Fibroblast of skin of left biceps (primary cell): ENCODE measurements at regions not wholly inside any gene's neighbourhood (a gene's known extent, or its start where the extent isn't known, plus 50 kb on each side); places are given as distances from the start of the nearest gene placed in this dataset.
"Not testable (repeated sequence)": the region's sequence is repeated elsewhere in the genome, so short reads cannot be mapped to it uniquely, and the experiment has no call there.

ENCODE experiments used
- DNase-seq, 2 experiments: peaks; one replicate each; pipeline ENCODE4 v3.0.0-alpha.2; 2013; ENCODE audit warnings: low read depth in 2 of 2

DNA sequence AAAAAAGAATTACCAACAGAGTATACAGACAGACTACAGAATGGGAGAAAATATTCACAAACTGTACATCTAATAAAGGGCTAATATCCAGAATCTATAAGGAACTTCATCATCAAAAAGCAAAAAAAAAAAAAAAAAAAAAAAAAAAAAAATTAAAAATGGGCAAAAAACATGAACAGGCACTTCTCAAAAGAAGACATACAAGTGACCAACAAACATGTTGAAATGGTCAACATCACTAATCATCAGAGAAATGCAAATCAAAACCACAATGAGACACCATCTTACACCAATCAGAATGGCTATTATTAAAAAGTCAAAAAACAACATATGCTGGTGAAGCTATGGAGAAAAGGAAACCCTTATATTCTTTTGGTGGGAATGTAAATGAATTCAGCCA lies 952.8 kb downstream of the LRRIQ3 start:
- not testable (repeated sequence) for DNase-seq

DNA sequence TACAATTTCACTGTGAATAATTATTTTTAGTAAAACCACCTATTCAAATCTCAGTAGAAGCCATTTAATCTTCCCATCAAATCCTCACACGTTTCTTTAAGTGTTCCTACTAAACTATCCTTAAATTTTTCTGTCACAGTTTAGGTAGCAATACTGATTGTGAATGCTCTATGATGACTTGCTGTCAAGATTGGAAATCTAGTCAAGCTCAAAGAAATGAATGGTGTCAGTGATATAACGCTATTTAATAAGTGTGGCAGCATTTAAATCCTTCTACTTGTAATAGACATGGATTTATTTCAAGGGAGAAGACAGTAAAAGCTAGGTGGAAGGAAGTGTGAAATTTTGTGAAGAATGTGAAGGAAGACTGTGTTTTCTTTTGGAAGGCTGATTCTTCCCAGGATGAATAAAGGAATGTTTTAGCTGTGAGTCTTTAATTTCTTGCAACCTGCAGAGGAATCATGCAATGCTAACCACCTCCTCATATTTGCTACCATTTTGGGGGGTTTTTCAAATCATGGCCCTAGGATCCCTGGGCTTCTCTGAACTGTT lies 936.7 kb upstream of the NEGR1 start:
- no peak for DNase-seq

DNA sequence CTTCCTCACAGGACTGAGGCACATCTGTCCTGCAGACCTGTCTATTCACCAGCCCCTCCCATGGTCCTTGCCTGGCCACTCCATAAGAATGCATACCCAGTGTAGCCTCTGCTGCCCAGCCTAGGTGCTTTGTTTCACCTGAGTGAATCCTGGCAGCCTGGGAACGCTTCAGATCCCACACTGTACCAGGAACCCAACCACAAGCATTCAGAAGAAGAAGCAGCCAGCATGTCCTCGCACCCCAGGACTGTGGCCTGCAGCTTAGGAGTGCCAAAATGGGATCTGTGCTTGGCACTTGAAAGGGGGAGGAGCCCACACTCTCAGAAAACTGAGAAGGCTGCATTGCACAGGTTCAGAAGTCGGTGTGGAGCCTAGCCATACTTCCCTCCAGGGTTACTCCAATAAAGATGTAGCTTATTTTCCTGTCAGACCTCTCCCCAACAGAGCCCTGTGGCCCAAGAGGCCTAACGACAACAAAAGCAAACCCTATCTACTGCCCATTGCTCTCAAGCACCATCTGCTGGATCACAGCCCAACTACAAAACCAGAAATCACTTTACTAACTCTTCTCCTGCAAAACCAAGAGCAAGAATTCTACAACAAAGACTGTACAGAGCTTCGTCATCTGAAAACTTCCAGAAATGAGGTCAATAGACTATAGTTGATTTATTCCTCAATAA lies 923.1 kb upstream of the NEGR1 start:
- DNase-seq: no peak

DNA sequence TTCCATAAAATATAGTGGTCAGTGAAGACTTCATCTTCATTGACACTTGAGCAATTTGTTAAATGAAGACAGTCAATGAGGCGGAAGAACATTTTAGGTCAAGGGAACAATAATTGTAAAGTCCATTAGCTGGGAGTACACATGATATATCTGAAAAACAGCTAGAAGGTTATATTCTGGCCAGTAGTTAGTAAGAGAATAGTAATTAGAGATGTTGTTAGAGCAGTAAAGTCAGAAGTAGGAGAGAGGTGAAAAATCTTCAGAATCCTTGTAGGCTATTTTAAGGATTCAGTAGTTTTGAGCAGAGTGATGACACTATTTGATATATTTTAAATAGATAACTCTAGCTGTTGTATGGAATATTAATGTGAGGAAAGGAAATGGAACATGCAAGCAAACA lies 915.6 kb upstream of the NEGR1 start:
- DNase-seq: no peak

DNA sequence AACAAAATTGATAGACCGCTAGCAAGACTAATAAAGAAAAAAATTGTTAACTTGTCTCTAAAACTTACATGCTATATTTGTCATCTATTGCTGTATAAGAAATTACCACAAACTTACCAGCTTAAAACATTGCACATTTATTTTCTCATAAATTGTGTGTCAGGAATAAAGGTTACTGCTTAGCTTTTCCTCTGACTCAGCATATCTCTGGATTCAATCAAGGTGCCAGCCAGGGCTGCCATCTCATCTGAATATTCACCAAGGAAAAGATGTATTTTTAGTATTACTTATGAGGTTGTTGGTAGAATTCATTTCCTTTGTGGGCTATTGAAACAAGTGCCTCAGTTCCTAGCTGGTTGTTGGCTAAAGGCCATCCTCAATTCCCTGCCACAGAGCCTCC lies 912.6 kb upstream of the NEGR1 start:
- no peak for DNase-seq

DNA sequence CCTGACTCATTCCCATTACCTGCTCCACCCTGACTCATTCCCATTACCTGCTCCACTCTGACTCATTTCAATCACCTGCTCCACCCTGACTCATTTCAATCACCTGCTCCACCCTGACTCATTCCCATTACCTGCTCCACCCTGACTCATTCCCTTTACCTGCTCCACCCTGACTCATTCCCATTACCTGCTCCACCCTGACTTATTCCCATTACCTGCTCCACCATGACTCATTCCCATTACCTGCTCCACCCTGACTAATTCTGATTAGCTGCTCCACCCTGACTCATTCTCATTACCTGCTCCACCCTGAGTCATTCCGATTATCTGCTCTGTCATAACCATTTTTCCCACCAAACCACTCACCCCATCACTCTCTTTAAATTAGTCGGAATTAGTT lies 901.2 kb upstream of the NEGR1 start:
- not testable (repeated sequence) for DNase-seq

DNA sequence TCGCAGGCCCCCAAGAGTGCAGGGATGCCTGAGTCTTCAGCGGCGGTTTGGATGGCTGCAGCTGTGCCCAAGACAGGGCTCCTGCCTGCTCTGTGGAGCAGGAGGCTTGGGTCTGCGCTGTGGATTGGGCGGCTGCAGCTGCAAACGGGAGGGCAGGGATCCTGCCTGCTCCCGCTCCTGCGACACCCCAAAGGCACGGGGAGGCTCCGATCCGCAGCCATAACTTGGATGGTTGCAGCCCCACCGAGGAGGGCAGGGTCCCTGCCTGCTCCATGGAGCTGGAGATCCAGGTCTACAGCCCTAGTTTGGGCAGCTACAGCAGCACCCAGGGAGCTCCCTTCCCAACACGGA lies 898.8 kb upstream of the NEGR1 start:
- no peak for DNase-seq

DNA sequence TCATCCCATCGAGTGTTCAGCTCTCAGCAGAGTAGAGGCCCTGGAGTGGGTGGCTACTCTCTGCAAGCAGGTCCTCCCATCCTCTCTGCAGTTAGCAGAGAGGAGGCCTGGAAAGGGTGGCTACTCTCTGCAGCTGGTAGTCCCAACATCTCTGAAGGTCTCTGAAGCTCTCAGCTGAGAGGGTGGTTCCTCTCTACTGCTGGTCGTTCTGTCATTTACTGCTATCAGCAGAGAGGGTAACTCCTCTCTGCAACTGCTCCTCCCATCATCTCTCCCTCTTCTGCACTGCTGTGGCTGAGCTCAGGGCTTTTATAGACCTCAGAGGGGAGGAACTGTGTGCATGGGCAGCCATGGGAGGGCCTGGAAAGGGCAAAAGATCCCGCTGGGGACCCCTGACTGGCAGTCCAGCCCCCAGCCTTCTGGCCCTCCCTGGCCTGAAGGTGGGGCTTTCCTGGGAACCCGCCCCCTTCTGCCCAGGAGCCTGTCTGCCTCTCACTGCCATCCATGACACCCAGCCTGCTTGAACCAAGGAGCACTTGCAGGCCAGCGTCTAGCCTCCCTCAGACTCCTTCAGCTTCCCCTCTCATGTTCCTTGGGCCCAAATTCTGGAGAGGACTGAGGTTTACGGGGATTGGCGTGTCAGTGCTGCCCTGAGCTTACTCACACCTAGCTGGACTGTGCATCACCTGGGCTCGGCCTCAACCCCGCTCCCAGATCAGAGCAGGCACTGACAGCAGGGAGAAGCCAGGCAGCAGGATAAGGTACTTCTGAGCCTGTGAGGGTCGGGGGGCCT lies 898.3 kb upstream of the NEGR1 start:
- no peak for DNase-seq

DNA sequence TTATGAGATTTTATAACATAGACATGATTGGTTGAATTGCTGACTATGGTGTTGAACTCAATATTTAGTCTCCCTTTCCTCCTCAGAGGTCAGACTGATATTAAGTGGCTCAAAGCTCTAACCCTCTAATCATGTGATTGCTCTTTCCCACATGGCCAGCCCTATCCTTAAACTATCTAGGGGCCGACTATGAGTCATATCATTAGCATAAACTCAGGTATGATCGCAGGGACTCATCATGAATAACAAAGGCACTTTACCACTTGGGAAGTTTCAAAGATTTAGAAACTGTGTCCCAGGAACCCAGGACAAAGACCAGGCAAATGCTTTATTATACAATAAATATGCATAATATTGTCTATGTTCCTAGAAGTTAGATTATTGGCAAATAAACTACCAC lies 894.6 kb upstream of the NEGR1 start:
- no peak for DNase-seq

DNA sequence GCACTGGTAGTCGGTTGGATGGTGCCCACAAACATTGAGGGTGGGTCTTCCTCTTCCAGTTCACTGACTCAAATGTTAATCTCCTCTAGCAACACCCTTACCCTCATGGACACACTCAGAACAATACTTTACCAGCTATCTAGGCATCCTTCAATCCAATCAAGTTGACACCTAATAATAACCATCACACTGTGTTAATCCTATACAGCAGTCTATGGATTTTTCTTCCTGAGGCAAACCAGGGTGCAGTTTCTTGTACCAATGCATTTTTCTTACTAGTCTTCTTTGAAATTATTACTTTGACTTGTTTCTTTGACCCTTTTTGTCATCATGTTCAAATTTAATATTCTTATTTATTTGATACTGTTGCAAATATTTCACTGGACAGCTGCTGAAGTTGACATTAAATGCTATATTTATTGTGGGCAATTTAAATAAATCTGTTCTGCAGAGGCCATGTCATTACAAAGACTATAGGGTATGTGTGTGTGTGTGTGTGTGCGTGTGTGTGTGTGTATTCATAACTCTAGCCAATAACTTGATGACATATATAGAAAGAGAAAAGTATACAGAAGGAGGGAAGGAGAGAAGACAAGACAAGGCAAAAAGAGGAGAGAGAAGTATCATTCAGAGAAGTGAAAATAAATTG lies 884.8 kb upstream of the NEGR1 start:
- no peak for DNase-seq

DNA sequence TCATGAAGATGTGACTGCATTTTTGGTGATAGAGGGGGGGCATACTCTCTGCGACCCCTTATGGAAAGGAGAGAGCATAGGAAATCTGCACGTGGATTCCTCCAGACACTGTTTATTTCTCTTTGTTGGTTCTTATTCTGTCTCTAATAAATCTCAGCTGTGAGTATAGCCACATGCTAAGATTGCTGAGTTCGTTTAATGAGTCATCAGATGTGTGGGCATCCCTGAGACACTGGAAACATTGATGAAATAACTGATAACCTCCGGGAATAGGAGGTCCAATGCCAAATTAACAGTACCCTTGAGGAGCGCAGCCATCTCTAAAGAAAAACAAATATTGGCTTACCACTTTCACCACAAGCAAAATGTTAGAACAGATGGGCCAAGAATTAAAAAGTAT lies 880.2 kb upstream of the NEGR1 start:
- no peak for DNase-seq

DNA sequence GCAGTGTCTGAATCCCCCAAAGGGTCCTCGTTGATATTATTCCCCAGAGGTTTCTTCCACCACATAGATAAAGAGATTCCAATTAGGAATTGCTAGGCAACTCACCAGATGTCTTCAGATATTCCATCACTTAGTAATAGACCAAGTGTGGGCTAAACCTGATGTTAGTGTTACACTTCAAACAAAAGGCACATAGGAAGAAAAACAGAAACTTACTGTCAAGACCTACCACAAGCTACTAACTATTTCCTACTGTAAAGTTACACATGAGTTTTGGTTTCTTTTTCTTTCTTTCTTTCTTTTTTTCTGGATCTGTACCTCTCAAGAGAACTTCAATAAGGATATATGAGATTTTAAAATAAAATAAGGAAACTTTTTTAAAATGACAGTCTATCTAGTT lies 879.1 kb upstream of the NEGR1 start:
- DNase-seq: no peak

DNA sequence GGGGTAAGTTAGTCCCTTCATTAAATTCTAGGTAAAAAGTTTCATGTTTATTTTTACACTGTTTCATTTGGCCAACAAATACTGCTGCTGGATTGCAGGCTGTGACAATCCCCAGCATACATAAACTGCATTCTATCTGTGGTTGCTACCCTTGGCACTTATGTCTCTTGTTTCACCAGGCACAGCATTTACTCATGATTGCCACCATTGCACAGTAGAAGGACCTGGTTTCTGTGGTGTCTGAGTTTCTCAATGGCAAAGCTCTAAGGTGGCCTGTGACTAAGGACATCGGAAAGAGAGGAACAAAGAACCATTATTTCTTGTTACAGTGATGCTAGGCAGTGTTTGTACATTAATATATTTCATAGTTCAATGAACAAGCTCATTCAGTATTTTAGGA lies 878.4 kb upstream of the NEGR1 start:
- no peak for DNase-seq

DNA sequence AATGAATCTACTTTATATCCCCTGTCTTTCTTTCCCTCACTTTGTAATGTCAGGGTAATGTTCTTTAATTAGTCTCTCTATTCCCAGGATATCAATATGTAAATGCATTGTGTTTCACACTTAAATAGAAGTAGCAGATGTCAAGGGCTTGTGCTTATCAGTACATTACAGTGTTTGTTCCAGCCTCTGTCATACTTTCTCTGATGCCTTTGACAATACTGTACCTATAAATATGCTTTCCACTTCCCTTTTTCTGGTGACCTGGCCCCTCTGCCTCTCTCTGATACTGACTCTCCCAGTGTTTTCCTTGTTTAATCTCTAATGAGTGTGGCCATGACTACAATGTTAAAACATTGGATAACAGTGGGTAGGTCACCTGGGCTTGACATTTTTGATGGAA lies 862.0 kb upstream of the NEGR1 start:
- no peak for DNase-seq

DNA sequence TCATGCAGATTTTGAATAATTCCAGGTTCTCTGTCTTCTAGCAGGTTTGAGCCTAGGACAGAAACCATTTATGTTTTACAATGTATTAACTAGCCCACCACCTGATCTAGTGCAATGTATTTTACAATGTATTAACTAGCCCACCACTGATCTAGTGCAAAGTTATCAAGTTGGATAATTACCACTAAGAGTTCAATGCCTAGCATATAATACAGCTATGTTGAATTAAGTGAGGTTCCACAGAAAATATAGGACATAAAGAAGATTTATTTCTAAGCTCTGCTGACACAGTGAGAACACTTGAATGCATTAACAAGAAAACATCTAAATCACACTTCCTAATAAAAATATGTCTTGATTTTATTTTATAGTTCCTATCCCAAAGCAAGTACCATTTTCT lies 854.6 kb upstream of the NEGR1 start:
- no peak for DNase-seq

DNA sequence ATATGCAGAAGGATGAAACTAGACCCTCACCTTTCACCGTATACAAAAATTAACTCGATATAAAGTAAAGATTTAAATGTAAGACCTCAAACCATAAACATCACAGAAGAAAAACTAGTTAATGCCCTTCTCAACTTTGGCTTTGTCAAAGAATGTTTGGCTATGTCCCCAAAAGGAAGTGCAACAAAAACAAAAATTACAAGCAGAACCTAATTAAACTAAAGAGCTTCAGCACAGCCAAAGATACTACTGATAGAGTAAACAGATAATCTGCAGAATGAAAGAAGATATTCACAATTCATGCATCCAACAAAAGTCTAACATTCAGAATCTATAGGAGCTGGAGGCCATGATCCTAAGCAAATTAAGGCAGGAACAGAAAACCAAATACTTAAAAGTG lies 824.6 kb upstream of the NEGR1 start:
- no peak for DNase-seq

DNA sequence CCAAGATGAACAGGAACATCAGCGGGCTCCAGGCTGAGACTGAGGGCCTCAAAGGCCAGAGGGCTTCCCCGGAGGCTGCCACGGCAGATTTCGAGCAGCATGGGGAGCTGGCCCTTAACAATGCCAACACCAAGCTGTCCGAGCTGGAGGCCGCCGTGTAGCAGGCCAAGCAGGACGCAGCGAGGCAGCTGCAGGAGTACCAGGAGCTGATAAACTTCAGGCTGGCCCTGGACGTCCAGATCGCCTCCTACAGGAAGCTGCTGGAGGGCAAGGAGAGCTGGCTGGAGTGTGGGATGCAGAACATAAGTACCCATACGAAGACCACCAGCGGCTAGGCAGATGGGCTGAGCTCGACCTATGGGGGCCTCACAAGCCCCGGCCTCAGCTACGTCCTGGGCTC lies 823.4 kb upstream of the NEGR1 start:
- no peak for DNase-seq

DNA sequence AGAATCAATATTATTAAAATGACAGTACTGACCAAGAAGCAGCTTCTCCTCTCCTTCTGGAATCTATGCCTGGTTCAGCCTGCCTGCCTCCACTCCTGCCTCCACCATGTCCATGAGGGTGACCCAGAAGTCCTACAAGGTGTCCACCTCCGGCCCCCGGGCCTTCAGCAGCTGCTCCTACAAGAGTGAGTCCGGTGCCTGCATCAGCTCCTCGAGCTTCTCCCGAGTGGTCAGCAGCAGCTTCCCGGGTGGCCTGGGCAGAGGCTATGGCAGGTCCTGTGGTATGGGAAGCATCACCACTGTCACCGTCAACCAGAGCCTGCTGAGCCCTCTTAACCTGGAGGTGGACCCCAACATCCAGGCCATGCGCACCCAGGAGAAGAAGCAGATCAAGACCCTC lies 822.4 kb upstream of the NEGR1 start:
- DNase-seq: no peak

DNA sequence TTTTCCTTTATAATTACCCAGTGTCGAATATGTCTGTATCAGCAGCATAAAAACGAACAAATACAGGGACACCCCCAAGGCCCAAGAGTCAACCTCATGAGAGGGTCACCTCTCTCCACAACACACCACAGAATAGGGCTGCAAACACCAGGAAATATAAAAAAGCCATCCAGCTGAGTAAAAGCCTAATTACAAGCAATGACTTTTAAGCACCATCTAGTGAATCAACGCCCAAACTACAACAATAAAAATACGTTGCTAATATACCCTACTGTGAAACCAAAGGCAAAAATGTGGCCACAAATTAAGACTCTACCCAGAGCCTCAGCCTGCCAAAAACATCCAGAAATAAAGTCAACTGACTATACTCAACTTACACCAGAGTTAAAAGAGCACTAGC lies 817.9 kb upstream of the NEGR1 start:
- DNase-seq: no peak

DNA sequence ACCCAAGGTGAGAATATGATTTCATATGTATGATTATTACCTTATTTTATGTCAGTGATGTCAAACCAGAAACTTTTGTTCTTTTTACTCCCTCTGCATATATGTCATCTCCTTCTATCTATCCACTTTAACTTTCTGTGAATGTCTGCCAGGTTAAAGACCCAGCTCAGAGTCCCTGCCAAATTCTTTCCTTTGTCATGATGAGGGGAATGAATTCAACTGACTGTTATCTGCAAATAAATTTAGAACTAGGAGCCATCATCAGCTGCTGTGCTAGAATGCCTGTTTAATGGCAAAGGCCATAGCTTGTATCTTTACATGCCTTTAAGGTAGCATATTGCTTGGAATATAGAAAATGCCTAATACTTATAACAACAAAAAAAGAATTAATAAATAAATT lies 815.6 kb upstream of the NEGR1 start:
- DNase-seq: no peak

DNA sequence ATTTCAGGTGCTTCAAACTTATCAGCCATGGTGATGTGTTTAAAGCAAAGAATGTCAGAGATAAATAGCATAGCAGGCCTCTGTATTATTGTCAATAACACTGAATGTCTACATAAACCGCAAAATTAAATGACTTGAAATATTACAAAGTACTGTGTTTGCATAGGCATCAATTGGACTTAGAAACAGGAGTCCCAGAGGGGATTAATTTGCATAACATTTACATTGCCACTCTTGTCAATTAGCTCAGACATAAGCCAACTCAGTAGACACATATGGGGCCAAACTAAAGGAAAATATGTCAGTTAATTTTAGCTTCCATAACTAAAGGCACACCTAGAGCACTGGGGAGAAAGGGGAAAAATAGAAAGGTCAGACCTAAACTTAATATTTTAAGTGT lies 814.5 kb upstream of the NEGR1 start:
- no peak for DNase-seq

DNA sequence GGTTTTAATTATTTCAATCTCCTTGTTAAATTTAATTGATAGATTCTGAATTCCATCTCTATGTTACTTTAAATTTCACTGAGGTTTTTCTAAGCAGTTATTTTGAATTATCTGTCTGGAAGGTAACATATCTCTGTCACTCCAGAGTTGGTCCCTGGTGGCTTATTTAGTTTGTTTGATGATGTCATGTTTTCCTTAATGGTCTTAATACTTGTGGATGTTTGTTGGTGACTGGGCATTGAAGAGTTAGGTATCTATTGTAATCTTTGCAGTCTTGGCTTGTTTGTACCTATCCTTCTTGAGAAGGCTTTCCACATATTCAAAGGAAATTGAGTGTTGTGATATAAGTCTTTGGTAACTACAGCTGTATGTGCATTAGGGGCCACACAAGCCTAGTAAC lies 810.0 kb upstream of the NEGR1 start:
- DNase-seq: no peak

DNA sequence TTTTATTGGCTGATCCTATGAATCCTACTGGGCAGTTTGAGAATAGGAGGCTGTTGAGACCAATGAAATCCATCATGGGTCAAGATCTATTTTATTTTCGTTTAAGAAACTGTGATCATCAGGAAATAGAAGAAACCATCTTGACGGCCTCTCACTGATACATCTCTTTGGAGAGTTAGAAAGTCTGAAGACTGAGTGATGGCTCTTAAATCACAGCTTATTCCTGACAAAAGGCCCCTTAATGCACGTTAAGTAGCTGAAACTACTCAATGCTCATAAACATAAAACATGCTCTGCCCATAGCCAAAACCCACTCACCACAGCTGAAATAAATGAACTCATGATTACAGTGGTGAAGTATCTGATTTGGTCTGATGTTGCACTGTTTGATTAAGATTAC lies 784.5 kb upstream of the NEGR1 start:
- DNase-seq: no peak
